OCI-LY7 (cell line): ENCODE measurements at regions not wholly inside any gene's neighbourhood (a gene's known extent, or its start where the extent isn't known, plus 50 kb on each side); places are given as distances from the start of the nearest gene placed in this dataset.

Experiments used
- EZH2phosphoT487 ChIP-seq: fragments of 200-600 bp; sonication (generic); IDR thresholded peaks from 2 replicates; pipeline ENCODE4 v1.6.1; 2018; ENCODE audit warnings: low read depth, borderline replicate concordance, mild to moderate bottlenecking, mixed run types, antibody characterized with exemption, low read length, moderate library complexity, mixed read lengths
- TF ChIP-seq, protein P1 (sequence below): fragments of 200-600 bp; sonication (generic); conservative IDR thresholded peaks from 2 replicates; pipeline ENCODE4 v1.5.1; 2014; ENCODE audit warnings: mild to moderate bottlenecking, antibody characterized with exemption, low read length, moderate library complexity, mixed read lengths

DNA sequence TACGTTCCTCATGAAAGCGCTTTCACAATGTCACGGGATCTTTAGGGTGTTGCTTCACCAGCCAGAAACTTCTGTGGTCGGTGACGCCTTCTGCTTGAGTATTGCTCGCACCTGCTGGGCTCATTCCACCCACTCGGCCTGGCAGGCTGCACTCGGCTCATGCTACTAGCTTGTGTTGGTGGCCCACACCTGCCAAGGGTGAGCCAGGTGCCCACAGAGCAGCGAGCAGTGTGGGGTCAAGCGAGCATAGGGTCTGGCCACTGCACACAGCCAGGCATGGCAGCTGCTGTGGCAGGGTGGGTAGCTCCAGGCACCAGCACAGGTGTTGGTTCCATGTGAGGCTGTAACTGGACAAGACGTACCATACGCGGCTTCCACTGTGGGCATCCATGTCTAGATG lies 202.9 kb upstream of the CADM2 start:
- TF ChIP-seq, protein P1, sequence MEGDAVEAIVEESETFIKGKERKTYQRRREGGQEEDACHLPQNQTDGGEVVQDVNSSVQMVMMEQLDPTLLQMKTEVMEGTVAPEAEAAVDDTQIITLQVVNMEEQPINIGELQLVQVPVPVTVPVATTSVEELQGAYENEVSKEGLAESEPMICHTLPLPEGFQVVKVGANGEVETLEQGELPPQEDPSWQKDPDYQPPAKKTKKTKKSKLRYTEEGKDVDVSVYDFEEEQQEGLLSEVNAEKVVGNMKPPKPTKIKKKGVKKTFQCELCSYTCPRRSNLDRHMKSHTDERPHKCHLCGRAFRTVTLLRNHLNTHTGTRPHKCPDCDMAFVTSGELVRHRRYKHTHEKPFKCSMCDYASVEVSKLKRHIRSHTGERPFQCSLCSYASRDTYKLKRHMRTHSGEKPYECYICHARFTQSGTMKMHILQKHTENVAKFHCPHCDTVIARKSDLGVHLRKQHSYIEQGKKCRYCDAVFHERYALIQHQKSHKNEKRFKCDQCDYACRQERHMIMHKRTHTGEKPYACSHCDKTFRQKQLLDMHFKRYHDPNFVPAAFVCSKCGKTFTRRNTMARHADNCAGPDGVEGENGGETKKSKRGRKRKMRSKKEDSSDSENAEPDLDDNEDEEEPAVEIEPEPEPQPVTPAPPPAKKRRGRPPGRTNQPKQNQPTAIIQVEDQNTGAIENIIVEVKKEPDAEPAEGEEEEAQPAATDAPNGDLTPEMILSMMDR: no peak
- TF ChIP-seq EZH2phosphoT487: no peak
